ENCODE measurements at regions not wholly inside any gene's neighbourhood (a gene's known extent, or its start where the extent isn't known, plus 50 kb on each side); places are given as distances from the start of the nearest gene placed in this dataset.

GRCh38 chrX:144681501-144681900 is 565.8 kb upstream of the SPANXN1 start:
- H3K27ac ChIP-seq (ENCODE audit: insufficient read length, low read depth, low read length) = no peak overlapping the region
- no peak overlapping the region for H3K9ac ChIP-seq (ENCODE audit: extremely low read depth, insufficient read length, low read length)
- H2BK5ac ChIP-seq (ENCODE audit: insufficient read length, low read length) = no peak overlapping the region
- H3K36me3 Mint-ChIP-seq (ENCODE audit: insufficient read depth in 1 of 3, low read depth in 3 of 3) = no peaks in the 10 kb centered on the region; a peak in 2 of 7 replicates
- no peak overlapping the region for H2BK120ac ChIP-seq (ENCODE audit: low read depth, low read length, poor library complexity, severe bottlenecking)
- no peaks in the 10 kb centered on the region; the same call in 1 of the 2 replicates for H3K27me3 Mint-ChIP-seq (ENCODE audit: low read depth)
- no peaks in the 10 kb centered on the region for H3K27me3 ChIP-seq (ENCODE audit: insufficient read depth, low read length)
- H3K79me1 ChIP-seq (ENCODE audit: insufficient read depth, low read depth, low read length, poor library complexity, severe bottlenecking) = no peaks in the 10 kb centered on the region
- no peak overlapping the region for H2BK15ac ChIP-seq (ENCODE audit: low read depth, low read length)
- H3K4me1 Mint-ChIP-seq = no peaks in the 10 kb centered on the region
- no peak overlapping the region for H4K5ac ChIP-seq (ENCODE audit: insufficient read length, low read depth, low read length)
- no peaks in the 10 kb centered on the region for H3K4me1 ChIP-seq (ENCODE audit: insufficient read depth, low read length)
- H3K4me2 ChIP-seq (ENCODE audit: insufficient read depth, insufficient read length, low read length) = no peak overlapping the region
- no peak overlapping the region for H4K91ac ChIP-seq (ENCODE audit: insufficient read length, low read depth, low read length)
- H3K79me2 ChIP-seq (ENCODE audit: insufficient read depth, low read length) = no peaks in the 10 kb centered on the region
- H3K56ac ChIP-seq (ENCODE audit: insufficient read length, low read depth, low read length) = no peak overlapping the region
- peaks cover 51 to 52% of the 10 kb centered on the region in 2 experiments for H3K9me3 Mint-ChIP-seq
- no peaks in the 10 kb centered on the region for H3K23me2 ChIP-seq (ENCODE audit: insufficient read length, low read depth, low read length, poor library complexity, severe bottlenecking)
- no peak overlapping the region for H3K14ac ChIP-seq (ENCODE audit: insufficient read depth, low read length)
- DNase-seq = no peak
- H2AK5ac ChIP-seq (ENCODE audit: insufficient read length, low read length) = no peak overlapping the region
- no peak overlapping the region for H3K27ac Mint-ChIP-seq
- WGBS (ENCODE audit: extremely low coverage, insufficient read length, low lambda C conversion rate) = no CpG with 5 or more reads among the region's 5 CpGs
- H2AFZ ChIP-seq (ENCODE audit: low read length) = no peak overlapping the region
- H3K23ac ChIP-seq (ENCODE audit: insufficient read length, low read depth, low read length) = no peak overlapping the region
- H3K4ac ChIP-seq (ENCODE audit: low read depth, low read length) = no peak overlapping the region
- no peak overlapping the region for H3T11ph ChIP-seq (ENCODE audit: low read length)
- H3K4me3 Mint-ChIP-seq = no peak overlapping the region
- no peak overlapping the region for H2BK20ac ChIP-seq (ENCODE audit: low read depth, low read length, poor library complexity, severe bottlenecking)
- no peak overlapping the region for H4K8ac ChIP-seq (replicated peaks; ENCODE audit: insufficient read length, low read depth, low read length)
- H4K20me1 ChIP-seq (ENCODE audit: control insufficient read depth, insufficient read depth, insufficient read length) = no peaks in the 10 kb centered on the region
- peaks cover 12% of the 10 kb centered on the region for H3K9me3 ChIP-seq (ENCODE audit: control insufficient read depth, low read depth, low read length)
- no peak overlapping the region for H3K18ac ChIP-seq (ENCODE audit: insufficient read length, low read depth, low read length)
- no peak overlapping the region for H2BK12ac ChIP-seq (ENCODE audit: insufficient read length, low read depth, low read length)
- TF ChIP-seq CTCF (conservative IDR thresholded peaks at IDR 0.05) = no peak

Measured in H9 (cell line).